Heart right ventricle (tissue), 16 donors: ENCODE measurements at regions not wholly inside any gene's neighbourhood (a gene's known extent, or its start where the extent isn't known, plus 50 kb on each side); places are given as distances from the start of the nearest gene placed in this dataset.

ENCODE experiments used
- ATAC-seq, 8 donors: fragments of 200-7000 bp; cut with Tn5 transposase; one replicate each; pipeline ENCODE4 v1.9.1; 2020; ENCODE audit warnings: mild to moderate bottlenecking in 8 of 8, moderate library complexity in 8 of 8, moderate number of reproducible peaks in 1 of 8
- DNase-seq, 2 donors: peaks; one replicate each; pipeline ENCODE4 v3.0.0-alpha.2; 2020
- H3K27ac ChIP-seq, 10 donors: fragments of 200-600 bp; sonication (generic) in 2 of 10; one replicate each; pipeline versions ENCODE4 v1.5.0 to v1.8.0; 2020 to 2022; ENCODE audit warnings: mild to moderate bottlenecking in 3 of 10
- H3K27me3 ChIP-seq, 7 donors: fragments of 200-600 bp; one replicate each; pipeline ENCODE4 v1.8.0; 2021 to 2022; ENCODE audit warnings: mild to moderate bottlenecking in 2 of 7
- H3K36me3 ChIP-seq, 9 donors: fragments of 200-600 bp; sonication (generic) in 1 of 9; one replicate each; pipeline versions ENCODE4 v1.5.0 to v1.8.0; 2020 to 2022; ENCODE audit warnings: mild to moderate bottlenecking in 2 of 9
- H3K4me1 ChIP-seq, 9 donors: fragments of 200-600 bp; sonication (generic) in 1 of 9; one replicate each; pipeline versions ENCODE4 v1.5.0 to v1.8.0; 2020 to 2022; ENCODE audit warnings: mild to moderate bottlenecking in 4 of 9
- H3K4me3 ChIP-seq, 10 donors: fragments of 200-600 bp; sonication (generic) in 2 of 10; one replicate each; pipeline versions ENCODE4 v1.5.0 to v1.8.0; 2020 to 2022; ENCODE audit warnings: mild to moderate bottlenecking in 7 of 10, moderate library complexity in 2 of 10
- H3K9me3 ChIP-seq, 11 donors: fragments of 200-600 bp in 10 of 11; sonication (generic) in 2 of 11; one replicate each; pipeline versions ENCODE4 v1.5.0 to v1.8.0; 2013 to 2022; ENCODE audit warnings: mild to moderate bottlenecking in 2 of 11, control low read depth in 1 of 11, moderate library complexity in 1 of 11
- WGBS, 2 donors: extraction: QIAGEN DNeasy Blood & Tissue Kit; methylation state at CpG; one replicate each; pipeline ENCODE4 v1.1.7; 2013; ENCODE audit warnings: inconsistent platforms in 1 of 2; 5-methylcytosine and 5-hydroxymethylcytosine counted together
- intact Hi-C, 10 donors: fragments of 100-400 bp; cut with DNase I; formaldehyde crosslinking; loops; one replicate each; pipeline versions ENCODE4 v1.11.1 to v1.14.2; 2022
- TF ChIP-seq, protein P1 (sequence below), 9 donors: fragments of 200-600 bp; sonication (generic) in 2 of 9; IDR thresholded peaks; one replicate each; pipeline versions ENCODE4 v1.5.0 to v1.8.0; 2021 to 2022; ENCODE audit warnings: antibody characterized with exemption in 9 of 9, mild to moderate bottlenecking in 5 of 9, moderate library complexity in 1 of 9
- donor health status: Arrhythmogenic right ventricular cardiomyopathy.
- donor health status: ischemic (EF 13 %, LVEDD 7.1; RV severe dilation, severe dysfunction).
- donor health status: healthy with polysubstance abuse.
- donor health status: DM: no; HTN: yes; CAD: no.
- donor health status: DM: no; HTN: no; CAD: no.
- donor health status: ischemic (EF 25% LVEDD 6.9; RV normal size, moderate dysfunction).
- donor health status: ischemic (EF 25% LVEDD 5.7; RV mildly dilated, moderate dysfunction).
- donor health status: healthy.
- donor health status: DM: yes; HTN: yes; CAD: no.
- donor health status: Ischemic cardiomyopathy.
- donor health status: ischemic (EF 35%, LVEDD 5.7; RV mildly dilated, moderate dysfunction).
- donor health status: nonischemic (EF 11% LVEDD 7.7; RV severe dilation, severe dysfunction).
- donor health status: DM: yes; HTN: yes; CAD: no.
- donor health status: PGD.
- donor health status: ischemic (EF 29% LVEDD 5.4; RV normal size, mild dysfunction).
- donor health status: nonischemic (EF 23%, LVEDD 6.1; RV moderate dilation, normal function).

GRCh38 chrY:17202395-17202794 lies 677.6 kb downstream of the CDY2B start:
- intact Hi-C loops, result no loop called here
- H3K4me3 ChIP-seq, result no peak overlapping the region
- WGBS, 2 donors, result 57 to 67% methylated on average over 3 of the region's 3 CpGs
- no peaks in the 10 kb centered on the region for H3K9me3 ChIP-seq
- H3K36me3 ChIP-seq, result no peaks in the 10 kb centered on the region
- ATAC-seq (no peak), DNase-seq (no peak)
- no peak overlapping the region for H3K27ac ChIP-seq
- H3K4me1 ChIP-seq, result no peaks in the 10 kb centered on the region
- TF ChIP-seq, protein P1, sequence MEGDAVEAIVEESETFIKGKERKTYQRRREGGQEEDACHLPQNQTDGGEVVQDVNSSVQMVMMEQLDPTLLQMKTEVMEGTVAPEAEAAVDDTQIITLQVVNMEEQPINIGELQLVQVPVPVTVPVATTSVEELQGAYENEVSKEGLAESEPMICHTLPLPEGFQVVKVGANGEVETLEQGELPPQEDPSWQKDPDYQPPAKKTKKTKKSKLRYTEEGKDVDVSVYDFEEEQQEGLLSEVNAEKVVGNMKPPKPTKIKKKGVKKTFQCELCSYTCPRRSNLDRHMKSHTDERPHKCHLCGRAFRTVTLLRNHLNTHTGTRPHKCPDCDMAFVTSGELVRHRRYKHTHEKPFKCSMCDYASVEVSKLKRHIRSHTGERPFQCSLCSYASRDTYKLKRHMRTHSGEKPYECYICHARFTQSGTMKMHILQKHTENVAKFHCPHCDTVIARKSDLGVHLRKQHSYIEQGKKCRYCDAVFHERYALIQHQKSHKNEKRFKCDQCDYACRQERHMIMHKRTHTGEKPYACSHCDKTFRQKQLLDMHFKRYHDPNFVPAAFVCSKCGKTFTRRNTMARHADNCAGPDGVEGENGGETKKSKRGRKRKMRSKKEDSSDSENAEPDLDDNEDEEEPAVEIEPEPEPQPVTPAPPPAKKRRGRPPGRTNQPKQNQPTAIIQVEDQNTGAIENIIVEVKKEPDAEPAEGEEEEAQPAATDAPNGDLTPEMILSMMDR (IDR thresholded peaks at IDR 0.05), result no peak
- H3K27me3 ChIP-seq, result no peaks in the 10 kb centered on the region

DNA sequence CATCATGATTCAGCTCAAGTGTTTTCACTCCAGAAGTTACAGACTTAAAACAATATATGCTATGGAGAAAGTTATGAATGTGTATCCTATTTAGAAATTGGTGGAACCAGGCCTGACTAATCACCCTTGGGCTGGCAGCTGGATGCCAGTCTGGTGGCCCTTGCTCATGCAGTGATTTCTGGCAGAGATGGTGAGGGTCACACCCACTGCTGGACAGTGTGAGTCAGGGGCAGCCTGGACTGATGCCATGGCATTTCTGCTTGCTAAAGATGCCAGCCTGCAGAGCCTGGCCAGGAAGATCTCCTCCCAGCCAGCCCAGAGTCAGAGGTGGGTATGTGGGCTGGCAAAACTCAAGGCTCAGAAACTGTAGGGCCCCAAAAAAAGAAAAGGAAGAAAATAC lies 695.7 kb downstream of the CDY2B start:
- H3K36me3 ChIP-seq, result no peaks in the 10 kb centered on the region
- ATAC-seq (no peak), DNase-seq (no peak)
- no peak overlapping the region for H3K27ac ChIP-seq
- no peaks in the 10 kb centered on the region for H3K9me3 ChIP-seq
- TF ChIP-seq, protein P1 (IDR thresholded peaks at IDR 0.05), result no peak
- H3K4me1 ChIP-seq, result no peaks in the 10 kb centered on the region
- H3K27me3 ChIP-seq, result no peaks in the 10 kb centered on the region
- intact Hi-C loops, result no loop called here
- no peak overlapping the region for H3K4me3 ChIP-seq

DNA sequence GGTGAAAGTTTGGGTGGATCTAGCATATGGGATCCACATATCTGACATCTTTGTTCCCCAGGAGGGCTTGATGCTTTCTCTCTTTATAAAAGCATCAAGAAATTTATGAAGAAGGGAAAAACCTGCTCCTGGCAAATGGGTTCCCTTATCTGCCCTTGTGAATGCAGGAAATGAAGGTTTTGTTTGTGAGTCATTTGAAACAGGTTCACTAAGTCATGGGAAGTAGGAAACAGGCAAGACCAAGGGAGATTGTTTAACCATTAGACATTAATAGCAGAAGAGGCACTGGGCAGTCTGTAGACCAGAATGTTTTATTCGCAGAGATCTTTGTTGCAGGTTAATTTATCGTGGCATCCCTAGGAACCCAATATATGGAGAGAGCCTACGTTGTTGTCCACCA lies 713.1 kb downstream of the CDY2B start:
- Histone ChIP-seq H3K4me3 (no peak overlapping the region), H3K27me3 (no peaks in the 10 kb centered on the region), H3K9me3 (no peaks in the 10 kb centered on the region), H3K4me1 (no peaks in the 10 kb centered on the region), H3K27ac (no peak overlapping the region), H3K36me3 (no peaks in the 10 kb centered on the region)
- intact Hi-C loops, result no loop called here
- DNase-seq (no peak), ATAC-seq (no peak)
- TF ChIP-seq, protein P1 (IDR thresholded peaks at IDR 0.05), result no peak
- 67 to 76% methylated on average over 3 of the region's 3 CpGs for WGBS, 2 donors

GRCh38 chrY:17122166-17122565 lies 757.9 kb downstream of the CDY2B start:
- ATAC-seq (no peak), DNase-seq (no peak)
- no peaks in the 10 kb centered on the region for H3K27me3 ChIP-seq
- no peaks in the 10 kb centered on the region for H3K9me3 ChIP-seq
- no peak overlapping the region for H3K27ac ChIP-seq
- no peak overlapping the region for H3K4me3 ChIP-seq
- H3K36me3 ChIP-seq, result no peaks in the 10 kb centered on the region
- intact Hi-C loops, result no loop called here
- WGBS, 2 donors, result 75 to 79% methylated on average over 2 of the region's 2 CpGs
- TF ChIP-seq, protein P1 (IDR thresholded peaks at IDR 0.05), result no peak
- no peaks in the 10 kb centered on the region for H3K4me1 ChIP-seq

DNA sequence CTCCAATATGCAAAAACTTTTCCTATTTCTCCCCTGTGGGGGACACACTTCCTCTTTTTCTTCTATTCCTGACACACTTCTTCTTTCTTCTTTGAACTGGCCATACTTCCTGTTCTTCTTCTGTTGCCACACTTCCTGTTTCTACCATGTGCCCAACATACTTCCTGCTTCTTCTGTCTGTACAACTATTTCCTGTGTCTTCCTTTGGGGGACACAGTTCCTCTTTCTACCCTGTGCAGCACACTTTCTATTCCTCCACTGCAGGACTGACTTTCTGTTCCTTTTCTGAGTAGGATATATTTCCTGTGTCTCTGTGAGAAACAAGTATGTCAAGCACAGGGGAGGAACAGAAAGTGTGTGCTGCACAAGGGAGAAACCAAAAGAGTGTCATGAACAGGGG lies 794.7 kb downstream of the CDY2B start:
- TF ChIP-seq, protein P1 (IDR thresholded peaks at IDR 0.05), result no peak
- DNase-seq, result no peak
- no peak overlapping the region for H3K4me3 ChIP-seq
- no peaks in the 10 kb centered on the region for H3K36me3 ChIP-seq
- H3K27me3 ChIP-seq, result no peaks in the 10 kb centered on the region
- no peaks in the 10 kb centered on the region for H3K9me3 ChIP-seq
- ATAC-seq, result no peak
- intact Hi-C loops, result no loop called here
- H3K4me1 ChIP-seq, result no peaks in the 10 kb centered on the region
- H3K27ac ChIP-seq, result no peak overlapping the region
